Testis (tissue), 2 donors: ENCODE measurements at regions not wholly inside any gene's neighbourhood (a gene's known extent, or its start where the extent isn't known, plus 50 kb on each side); places are given as distances from the start of the nearest gene placed in this dataset.

Source experiments
- DNase-seq: peaks from one replicate; pipeline ENCODE4 v3.0.0-alpha.2; 2019
- H3K27ac ChIP-seq, 2 donors: fragments of 200-600 bp; sonication (generic); one replicate each; pipeline ENCODE4 v1.5.1; 2019
- H3K27me3 ChIP-seq: fragments of 200-600 bp; sonication (generic); one replicate; pipeline ENCODE4 v1.5.1; 2019
- H3K36me3 ChIP-seq: fragments of 200-600 bp; sonication (generic); one replicate; pipeline ENCODE4 v1.5.1; 2017; ENCODE audit warnings: low read depth; ENCODE audit errors: missing control alignments
- H3K4me1 ChIP-seq: fragments of 200-600 bp; sonication (generic); one replicate; pipeline ENCODE4 v1.5.1; 2019
- H3K4me3 ChIP-seq, 2 donors: fragments of 200-600 bp; sonication (generic); one replicate each; pipeline ENCODE4 v1.5.1; 2017 to 2019
- H3K9me3 ChIP-seq: fragments of 200-600 bp; sonication (generic); one replicate; pipeline ENCODE4 v1.5.1; 2017
- POLR2A ChIP-seq: fragments of 450-650 bp; IDR thresholded peaks from one replicate; pipeline ENCODE4 v1.6.1; 2017; ENCODE audit warnings: antibody characterized with exemption, mild to moderate bottlenecking, moderate library complexity
- WGBS, 2 donors: methylation state at CpG; one replicate each; pipeline ENCODE4 v1.1.5; 2018; 5-methylcytosine and 5-hydroxymethylcytosine counted together
- intact Hi-C: fragments of 100-400 bp; cut with DNase I; formaldehyde crosslinking; loops from one replicate; pipeline ENCODE4 v1.15.1; 2023; ENCODE audit warnings: low total_unique reads
- TF ChIP-seq, protein P1 (sequence below), 3 experiments: fragments of 450-650 bp in 2 of 3; fragments of 200-600 bp in 1 of 3; sonication (generic) in 1 of 3; IDR thresholded peaks; one replicate each; pipeline ENCODE4 v1.5.1; 2016 to 2019; ENCODE audit warnings: antibody characterized with exemption in 3 of 3, mild to moderate bottlenecking in 2 of 3, moderate library complexity in 1 of 3

DNA sequence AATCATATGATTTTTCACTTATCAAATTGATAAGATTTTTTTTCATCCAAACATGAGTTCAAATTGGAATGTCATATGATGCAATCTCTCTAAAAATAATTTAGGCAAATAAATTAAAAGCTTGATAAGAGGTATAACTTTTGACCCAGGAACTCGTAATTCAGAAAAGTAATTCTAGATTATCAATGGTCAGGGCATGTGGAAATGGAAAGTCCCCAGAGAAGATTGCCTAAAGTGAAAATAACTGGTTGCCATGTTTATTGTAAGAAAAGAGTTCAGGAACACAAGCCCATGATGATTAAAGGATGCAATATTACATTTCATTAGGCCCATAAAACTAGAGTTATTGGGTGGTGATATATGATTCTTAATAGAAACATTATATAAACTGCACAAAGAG, 1514.8 kb downstream of the SI start:
- no peak overlapping the region for H3K4me3 ChIP-seq
- 75 to 76% methylated on average over 1 of the region's 1 CpG for WGBS, 2 donors
- no peaks in the 10 kb centered on the region for H3K36me3 ChIP-seq
- intact Hi-C loops = no loop called here
- DNase-seq = no peak
- no peaks in the 10 kb centered on the region for H3K9me3 ChIP-seq
- no peak for TF ChIP-seq POLR2A
- TF ChIP-seq, protein P1, sequence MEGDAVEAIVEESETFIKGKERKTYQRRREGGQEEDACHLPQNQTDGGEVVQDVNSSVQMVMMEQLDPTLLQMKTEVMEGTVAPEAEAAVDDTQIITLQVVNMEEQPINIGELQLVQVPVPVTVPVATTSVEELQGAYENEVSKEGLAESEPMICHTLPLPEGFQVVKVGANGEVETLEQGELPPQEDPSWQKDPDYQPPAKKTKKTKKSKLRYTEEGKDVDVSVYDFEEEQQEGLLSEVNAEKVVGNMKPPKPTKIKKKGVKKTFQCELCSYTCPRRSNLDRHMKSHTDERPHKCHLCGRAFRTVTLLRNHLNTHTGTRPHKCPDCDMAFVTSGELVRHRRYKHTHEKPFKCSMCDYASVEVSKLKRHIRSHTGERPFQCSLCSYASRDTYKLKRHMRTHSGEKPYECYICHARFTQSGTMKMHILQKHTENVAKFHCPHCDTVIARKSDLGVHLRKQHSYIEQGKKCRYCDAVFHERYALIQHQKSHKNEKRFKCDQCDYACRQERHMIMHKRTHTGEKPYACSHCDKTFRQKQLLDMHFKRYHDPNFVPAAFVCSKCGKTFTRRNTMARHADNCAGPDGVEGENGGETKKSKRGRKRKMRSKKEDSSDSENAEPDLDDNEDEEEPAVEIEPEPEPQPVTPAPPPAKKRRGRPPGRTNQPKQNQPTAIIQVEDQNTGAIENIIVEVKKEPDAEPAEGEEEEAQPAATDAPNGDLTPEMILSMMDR (IDR thresholded peaks at IDR 0.05) = no peak
- no peaks in the 10 kb centered on the region for H3K4me1 ChIP-seq
- H3K27ac ChIP-seq = no peak overlapping the region
- no peaks in the 10 kb centered on the region for H3K27me3 ChIP-seq

DNA sequence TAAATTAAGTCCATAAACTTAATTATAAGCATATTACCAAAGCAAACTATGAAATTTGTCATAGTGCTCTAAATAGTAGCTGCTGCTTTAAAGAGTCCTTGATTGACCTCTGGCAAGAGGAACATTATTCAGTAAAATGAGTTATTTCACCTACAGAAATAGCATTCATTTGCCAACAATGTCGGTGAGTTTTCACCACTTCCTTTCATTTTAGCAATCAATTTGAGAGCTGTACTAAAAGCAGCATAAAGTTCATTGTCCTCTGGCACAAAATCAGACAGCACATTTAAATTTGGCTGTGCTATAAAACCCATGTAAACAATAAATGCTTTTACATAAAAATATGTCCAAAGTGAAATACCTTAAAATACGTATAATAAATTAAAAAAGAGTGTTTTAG, 1515.7 kb downstream of the SI start:
- Histone ChIP-seq H3K4me3 (no peak overlapping the region), H3K36me3 (no peaks in the 10 kb centered on the region), H3K9me3 (no peaks in the 10 kb centered on the region), H3K27ac (no peak overlapping the region), H3K27me3 (no peaks in the 10 kb centered on the region), H3K4me1 (no peaks in the 10 kb centered on the region)
- intact Hi-C loops = no loop called here
- WGBS, 2 donors = 50 to 62% methylated on average over 2 of the region's 2 CpGs
- no peak for DNase-seq
- no peak for TF ChIP-seq POLR2A
- TF ChIP-seq, protein P1 (IDR thresholded peaks at IDR 0.05) = no peak

DNA sequence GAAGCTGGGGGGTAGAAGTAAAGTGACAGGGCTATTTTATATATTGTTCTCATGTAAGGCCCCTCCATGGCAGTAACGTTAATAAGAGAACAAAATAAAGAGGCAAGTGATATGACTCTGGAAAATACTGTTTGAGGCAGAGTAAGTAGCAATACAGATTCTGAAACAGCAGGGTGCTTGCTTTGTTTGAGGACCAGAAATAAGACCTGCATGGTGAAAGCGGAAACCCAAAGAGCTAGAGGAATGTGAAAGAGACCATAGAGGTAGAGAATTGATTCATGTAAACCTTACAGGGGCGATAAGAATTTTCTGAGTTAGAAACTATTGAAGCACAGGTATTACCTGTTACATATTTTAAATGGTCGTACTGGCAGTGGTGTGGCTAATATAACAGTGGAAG, 1517.1 kb downstream of the SI start:
- intact Hi-C loops = no loop called here
- Histone ChIP-seq H3K36me3 (no peaks in the 10 kb centered on the region), H3K9me3 (no peaks in the 10 kb centered on the region), H3K4me1 (no peaks in the 10 kb centered on the region), H3K4me3 (no peak overlapping the region), H3K27me3 (no peaks in the 10 kb centered on the region), H3K27ac (no peak overlapping the region)
- TF ChIP-seq, protein P1 (IDR thresholded peaks at IDR 0.05) = no peak
- TF ChIP-seq POLR2A = no peak
- 86 to 89% methylated on average over 4 of the region's 4 CpGs for WGBS, 2 donors
- DNase-seq = no peak

DNA sequence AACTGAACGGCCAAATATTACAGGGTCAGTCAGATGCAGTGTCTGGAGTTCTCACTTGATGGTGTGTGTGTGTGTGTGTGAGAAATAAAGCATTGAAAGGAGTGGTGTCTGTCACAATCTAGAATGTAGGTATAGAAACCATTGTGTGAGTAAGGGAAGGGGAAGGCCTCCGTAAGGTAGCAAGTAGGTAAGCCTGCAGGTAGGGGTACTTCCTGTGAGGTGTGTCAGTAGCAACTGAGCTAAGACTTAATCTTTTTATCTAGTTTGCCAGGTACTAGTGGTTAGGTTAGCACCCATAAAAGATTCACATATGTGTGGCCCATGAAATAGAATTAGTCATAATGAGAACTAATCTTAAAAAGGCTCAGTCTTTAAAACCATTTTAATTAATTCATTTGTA, 1517.8 kb downstream of the SI start:
- TF ChIP-seq POLR2A = no peak
- TF ChIP-seq, protein P1 (IDR thresholded peaks at IDR 0.05) = no peak
- intact Hi-C loops = no loop called here
- WGBS, 2 donors = 84 to 85% methylated on average over 2 of the region's 2 CpGs
- Histone ChIP-seq H3K27ac (no peak overlapping the region), H3K4me1 (no peaks in the 10 kb centered on the region), H3K27me3 (no peaks in the 10 kb centered on the region), H3K36me3 (no peaks in the 10 kb centered on the region), H3K9me3 (no peaks in the 10 kb centered on the region), H3K4me3 (no peak overlapping the region)
- DNase-seq = no peak

DNA sequence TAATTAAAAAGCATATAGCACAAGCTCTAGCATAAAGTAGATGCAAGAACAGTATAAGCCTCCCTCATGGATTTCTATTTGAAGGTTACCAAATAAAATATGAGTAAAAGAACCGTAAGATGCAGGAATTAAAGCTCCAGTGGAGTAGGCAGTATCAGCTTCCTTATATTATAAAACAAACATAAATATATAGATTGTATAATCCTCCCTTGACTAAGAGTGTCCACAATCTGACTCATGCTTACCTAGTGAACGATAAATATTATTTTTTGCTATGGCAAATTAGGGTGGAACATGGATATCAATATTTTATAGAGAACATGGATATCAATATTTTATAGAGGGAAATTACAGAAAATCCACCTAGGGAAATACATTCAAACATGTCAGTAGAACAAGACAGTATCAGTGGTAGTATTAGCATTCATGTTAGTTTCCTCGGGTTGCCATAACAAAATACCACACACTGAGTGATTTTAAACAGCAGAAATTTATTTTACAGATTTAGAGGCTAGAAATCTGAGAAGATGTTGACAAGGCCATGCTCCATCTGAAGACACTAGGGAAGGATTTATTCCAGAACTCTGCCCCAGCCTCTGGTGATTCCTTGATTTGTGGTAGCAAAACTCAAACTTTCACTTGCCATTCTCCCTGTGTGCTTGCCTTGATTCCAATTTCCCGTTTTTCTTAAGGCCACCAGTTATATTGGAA, 1521.3 kb downstream of the SI start:
- no peak overlapping the region for H3K27ac ChIP-seq
- no peak for DNase-seq
- intact Hi-C loops = no loop called here
- no peaks in the 10 kb centered on the region for H3K36me3 ChIP-seq
- H3K4me3 ChIP-seq = no peak overlapping the region
- 84 to 91% methylated on average over 4 of the region's 4 CpGs for WGBS, 2 donors
- no peaks in the 10 kb centered on the region for H3K4me1 ChIP-seq
- H3K9me3 ChIP-seq = no peaks in the 10 kb centered on the region
- TF ChIP-seq, protein P1 (IDR thresholded peaks at IDR 0.05) = no peak
- no peak for TF ChIP-seq POLR2A
- H3K27me3 ChIP-seq = no peaks in the 10 kb centered on the region
